ENCODE measurements at regions not wholly inside any gene's neighbourhood (a gene's known extent, or its start where the extent isn't known, plus 50 kb on each side); places are given as distances from the start of the nearest gene placed in this dataset.

DNA sequence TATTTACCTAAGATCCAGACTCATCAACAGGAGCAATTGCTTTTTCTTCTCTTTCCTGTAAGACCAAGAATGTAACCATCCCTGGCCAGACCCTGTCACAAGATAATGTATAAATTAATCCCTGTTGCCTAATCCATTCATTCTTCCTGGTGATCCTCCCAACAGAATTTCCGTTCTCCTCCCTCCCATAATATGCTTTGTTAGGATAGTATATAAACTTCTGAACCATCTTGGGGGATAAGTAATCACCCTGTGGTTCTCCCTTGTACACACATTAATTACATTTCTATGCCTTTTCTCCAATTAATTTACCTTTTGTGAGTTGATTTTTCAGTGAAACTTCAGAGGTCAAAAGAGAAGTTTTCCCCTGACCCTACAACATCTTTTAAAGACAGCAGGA is 76.2 kb upstream of the RASSF8 start:
- Histone ChIP-seq H3K36me3 (no peaks in the 10 kb centered on the region), H3K27me3 (no peaks in the 10 kb centered on the region), H3K4me1 (no peaks in the 10 kb centered on the region), H3K27ac (no peak overlapping the region), H3K9me3 (no peaks in the 10 kb centered on the region), H3K4me3 (no peak overlapping the region)
- no peak for TF ChIP-seq POLR2A (IDR thresholded peaks at IDR 0.05)
- TF ChIP-seq, protein P1, sequence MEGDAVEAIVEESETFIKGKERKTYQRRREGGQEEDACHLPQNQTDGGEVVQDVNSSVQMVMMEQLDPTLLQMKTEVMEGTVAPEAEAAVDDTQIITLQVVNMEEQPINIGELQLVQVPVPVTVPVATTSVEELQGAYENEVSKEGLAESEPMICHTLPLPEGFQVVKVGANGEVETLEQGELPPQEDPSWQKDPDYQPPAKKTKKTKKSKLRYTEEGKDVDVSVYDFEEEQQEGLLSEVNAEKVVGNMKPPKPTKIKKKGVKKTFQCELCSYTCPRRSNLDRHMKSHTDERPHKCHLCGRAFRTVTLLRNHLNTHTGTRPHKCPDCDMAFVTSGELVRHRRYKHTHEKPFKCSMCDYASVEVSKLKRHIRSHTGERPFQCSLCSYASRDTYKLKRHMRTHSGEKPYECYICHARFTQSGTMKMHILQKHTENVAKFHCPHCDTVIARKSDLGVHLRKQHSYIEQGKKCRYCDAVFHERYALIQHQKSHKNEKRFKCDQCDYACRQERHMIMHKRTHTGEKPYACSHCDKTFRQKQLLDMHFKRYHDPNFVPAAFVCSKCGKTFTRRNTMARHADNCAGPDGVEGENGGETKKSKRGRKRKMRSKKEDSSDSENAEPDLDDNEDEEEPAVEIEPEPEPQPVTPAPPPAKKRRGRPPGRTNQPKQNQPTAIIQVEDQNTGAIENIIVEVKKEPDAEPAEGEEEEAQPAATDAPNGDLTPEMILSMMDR (IDR thresholded peaks at IDR 0.05) = no peak
- intact Hi-C loops (cut with DNase I; ENCODE audit: low total_unique reads) = no loop called here
- DNase-seq = no peak

DNA sequence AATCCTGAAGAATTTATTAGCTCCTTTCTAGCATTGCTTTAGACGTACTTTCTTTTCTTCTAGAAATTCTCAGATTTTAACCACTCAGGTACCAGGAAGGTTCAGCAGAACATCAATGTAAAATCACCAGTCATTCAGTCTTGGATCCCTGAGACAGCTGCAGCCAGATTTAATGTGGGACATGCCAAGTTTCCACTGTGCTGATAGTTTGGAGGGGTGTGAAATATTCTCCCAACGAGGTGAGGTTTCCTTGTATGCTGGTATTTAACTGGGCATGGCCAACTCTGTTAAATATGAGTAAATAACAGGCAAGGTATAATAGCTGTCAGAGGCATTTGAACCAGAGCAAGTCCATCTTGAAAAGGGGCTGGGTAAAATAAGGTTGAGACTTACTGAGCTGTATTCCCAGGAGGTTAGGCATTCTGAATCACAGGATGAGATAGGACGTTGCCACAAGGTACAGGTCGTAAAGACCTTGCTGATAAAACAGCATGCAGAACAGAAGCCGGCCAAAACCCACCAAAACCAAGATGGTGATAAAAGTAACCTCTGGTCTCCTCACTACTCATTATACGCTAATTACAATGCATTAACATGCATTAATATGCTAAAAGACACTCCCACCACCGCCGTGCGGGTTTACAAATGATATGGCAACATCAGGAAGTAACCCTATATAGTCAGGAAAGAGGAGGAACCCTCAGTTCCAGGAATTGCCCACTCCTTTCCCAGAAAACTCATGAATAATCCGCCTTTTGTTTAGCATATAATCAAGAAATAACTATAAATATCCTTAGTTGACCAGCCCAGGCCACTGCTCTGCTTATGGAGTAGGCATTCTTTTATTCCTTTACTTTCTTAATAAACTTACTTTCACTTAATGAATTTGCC is 75.2 kb upstream of the RASSF8 start:
- no peak for DNase-seq
- Histone ChIP-seq H3K4me3 (no peak overlapping the region), H3K27ac (no peak overlapping the region), H3K4me1 (no peaks in the 10 kb centered on the region), H3K9me3 (no peaks in the 10 kb centered on the region), H3K27me3 (no peaks in the 10 kb centered on the region), H3K36me3 (no peaks in the 10 kb centered on the region)
- no peak for TF ChIP-seq POLR2A (IDR thresholded peaks at IDR 0.05)
- TF ChIP-seq, protein P1 (IDR thresholded peaks at IDR 0.05) = no peak
- intact Hi-C loops (cut with DNase I; ENCODE audit: low total_unique reads) = no loop called here

DNA sequence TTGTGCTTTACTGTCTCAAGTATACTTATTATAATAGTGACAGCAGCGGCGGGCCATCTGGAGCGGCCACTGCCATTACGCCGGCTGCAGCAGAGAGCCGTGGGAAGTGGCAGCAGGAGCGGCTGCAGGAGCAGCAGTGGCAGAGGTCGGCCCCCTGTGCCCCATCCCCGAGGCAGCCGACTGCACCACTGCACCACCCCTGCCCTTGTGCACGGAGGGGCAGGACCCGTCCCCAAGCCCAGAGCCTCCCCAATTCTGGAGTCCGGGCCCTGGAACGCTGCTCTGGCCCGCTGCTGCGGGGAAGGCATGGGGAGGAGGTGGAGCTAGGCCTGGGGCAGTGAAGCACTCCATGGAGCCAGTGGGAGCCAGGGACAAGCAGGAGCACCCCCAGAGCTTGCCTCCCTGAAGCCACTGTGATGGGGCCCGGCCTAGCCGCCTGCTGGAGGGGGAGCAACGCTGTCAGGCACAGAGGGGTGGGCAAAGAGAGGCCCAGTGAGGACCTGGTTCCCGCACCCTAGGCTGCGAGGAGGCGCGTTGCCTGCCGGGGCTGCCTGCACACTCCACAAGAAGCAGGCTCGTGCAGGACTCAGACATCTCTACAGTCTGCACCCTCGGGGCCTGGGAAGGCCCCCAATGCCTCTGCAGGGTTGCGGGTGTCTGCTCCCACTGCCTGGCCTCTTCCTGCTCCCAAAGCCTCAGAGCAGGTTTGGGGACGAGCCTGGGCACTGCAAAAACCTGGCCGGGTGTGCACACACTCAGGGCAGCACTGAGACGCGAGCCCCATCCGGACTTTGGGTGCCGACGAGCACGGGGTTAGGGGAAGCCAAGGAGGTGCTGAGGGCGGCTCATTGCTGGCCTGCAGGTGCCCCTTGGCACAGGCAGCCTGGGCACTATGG is 74.2 kb upstream of the RASSF8 start:
- Histone ChIP-seq H3K4me3 (no peak overlapping the region), H3K36me3 (no peaks in the 10 kb centered on the region), H3K4me1 (no peaks in the 10 kb centered on the region), H3K27me3 (no peaks in the 10 kb centered on the region), H3K9me3 (no peaks in the 10 kb centered on the region), H3K27ac (no peak overlapping the region)
- TF ChIP-seq POLR2A (IDR thresholded peaks at IDR 0.05) = no peak
- TF ChIP-seq, protein P1 (IDR thresholded peaks at IDR 0.05) = no peak
- intact Hi-C loops (cut with DNase I; ENCODE audit: low total_unique reads) = no loop called here
- no peak for DNase-seq

DNA sequence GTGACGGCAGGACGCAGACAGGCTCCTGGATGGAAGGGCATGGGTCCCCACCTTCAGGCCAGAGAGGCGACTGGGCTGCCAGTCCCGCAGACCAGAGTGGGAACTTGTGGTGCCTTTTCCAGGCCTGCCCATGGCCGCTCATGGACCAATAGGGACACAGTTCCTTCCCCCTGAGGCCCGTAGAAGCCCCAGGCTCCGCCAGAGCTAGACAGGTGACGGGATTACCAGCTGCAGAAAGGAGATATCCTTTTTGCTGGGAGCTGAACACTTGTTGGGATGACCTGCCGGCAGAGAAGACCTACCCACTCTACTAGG is 73.6 kb upstream of the RASSF8 start:
- Histone ChIP-seq H3K9me3 (no peaks in the 10 kb centered on the region), H3K36me3 (no peaks in the 10 kb centered on the region), H3K4me1 (no peaks in the 10 kb centered on the region), H3K4me3 (no peak overlapping the region), H3K27ac (no peak overlapping the region), H3K27me3 (no peaks in the 10 kb centered on the region)
- intact Hi-C loops (cut with DNase I; ENCODE audit: low total_unique reads) = no loop called here
- DNase-seq = no peak
- TF ChIP-seq, protein P1 (IDR thresholded peaks at IDR 0.05) = no peak
- TF ChIP-seq POLR2A (IDR thresholded peaks at IDR 0.05) = no peak

GRCh38 chr12:25886396-25886795 is 72.1 kb upstream of the RASSF8 start:
- H3K27me3 ChIP-seq = no peaks in the 10 kb centered on the region
- TF ChIP-seq POLR2A (IDR thresholded peaks at IDR 0.05) = no peak
- TF ChIP-seq, protein P1 (IDR thresholded peaks at IDR 0.05) = no peak

More at GRCh38 chr12:25886396-25886795, 72.1 kb upstream of the RASSF8 start:
- intact Hi-C loops (cut with DNase I; ENCODE audit: low total_unique reads) = no loop called here
- H3K9me3 ChIP-seq = no peaks in the 10 kb centered on the region
- no peak for DNase-seq
- no peaks in the 10 kb centered on the region for H3K36me3 ChIP-seq
- no peaks in the 10 kb centered on the region for H3K4me1 ChIP-seq
- H3K4me3 ChIP-seq = no peak overlapping the region
- H3K27ac ChIP-seq = no peak overlapping the region
